Caco-2 (cell line): ENCODE measurements at regions not wholly inside any gene's neighbourhood (a gene's known extent, or its start where the extent isn't known, plus 50 kb on each side); places are given as distances from the start of the nearest gene placed in this dataset.

ENCODE experiments used
- BruUV-seq: library from RNA; stranded (reverse); fragments of 400-500 nt; replicated peaks from 2 replicates; lab custom pipeline; 2021; lab: Mats Ljungman, UMichigan
- CTCF ChIA-PET: fragments of 300-600 bp; sonication (Branson Sonifier 250); formaldehyde crosslinking; loops from one replicate; lab custom pipeline; 2022; ENCODE audit warnings: antibody characterized with exemption; lab: Charles Lee
- POLR2A ChIA-PET: fragments of 300-600 bp; sonication (Branson Sonifier 250); formaldehyde crosslinking; loops from one replicate; lab custom pipeline; 2022; ENCODE audit warnings: antibody characterized with exemption; lab: Charles Lee
- DNase-seq, 2 experiments: peaks; one replicate each; pipeline versions ENCODE4 v3.0.0 to v3.0.0-alpha.2; 2020 to 2022
- H3K27me3 ChIP-seq: replicated peaks from 2 replicates; pipeline ENCODE4 v1.6.0; 2011; ENCODE audit warnings: low read length; ENCODE audit not compliant: control insufficient read depth, insufficient read depth
- H3K36me3 ChIP-seq: 2 replicates; pipeline ENCODE4 v1.5.1; 2011; ENCODE audit warnings: low read length; ENCODE audit not compliant: control insufficient read depth, insufficient read depth
- H3K4me1 ChIP-seq: fragments of 250-450 bp; sonication (Bioruptor Pico); 2 replicates; pipeline ENCODE4 v1.5.1; 2020; ENCODE audit warnings: mild to moderate bottlenecking
- H3K4me3 ChIP-seq: 2 replicates; pipeline ENCODE4 v1.5.1; 2011; ENCODE audit warnings: low read depth, mild to moderate bottlenecking, control low read depth, low read length
- H3K9me3 ChIP-seq: fragments of 250-450 bp; sonication (Bioruptor Pico); 2 replicates; pipeline ENCODE4 v1.5.1; 2020; ENCODE audit warnings: mild to moderate bottlenecking, moderate library complexity
- H3K27ac Mint-ChIP-seq: one replicate; pipeline ENCODE4 v1.8.0; 2022; ENCODE audit warnings: mixed read lengths; ENCODE audit not compliant: unreplicated experiment
- H3K27me3 Mint-ChIP-seq: one replicate; pipeline ENCODE4 v1.8.0; 2022; ENCODE audit warnings: mixed read lengths; ENCODE audit not compliant: insufficient read depth, unreplicated experiment
- H3K36me3 Mint-ChIP-seq: one replicate; pipeline ENCODE4 v1.8.0; 2022; ENCODE audit warnings: mild to moderate bottlenecking, mixed read lengths; ENCODE audit not compliant: insufficient read depth, unreplicated experiment
- H3K4me1 Mint-ChIP-seq: one replicate; pipeline ENCODE4 v1.8.0; 2022; ENCODE audit warnings: low read depth, mixed read lengths; ENCODE audit not compliant: unreplicated experiment
- H3K4me3 Mint-ChIP-seq: one replicate; pipeline ENCODE4 v1.8.0; 2022; ENCODE audit warnings: mild to moderate bottlenecking, moderate library complexity, mixed read lengths; ENCODE audit not compliant: unreplicated experiment
- H3K9me3 Mint-ChIP-seq: one replicate; pipeline ENCODE4 v1.8.0; 2022; ENCODE audit warnings: mixed read lengths; ENCODE audit not compliant: unreplicated experiment
- CTCF ChIP-seq, 2 experiments: fragments of 200-600 bp in 1 of 2; IDR thresholded peaks; 1 replicate in 1 of 2; 2 replicates in 1 of 2; pipeline versions ENCODE4 v1.5.1 to v1.8.0; 2011 to 2022; ENCODE audit warnings: antibody characterized with exemption in 1 of 2, control low read depth in 1 of 2, inconsistent platforms in 1 of 2, low read depth in 1 of 2, low read length in 1 of 2, mild to moderate bottlenecking in 1 of 2, moderate library complexity in 1 of 2; ENCODE audit not compliant: insufficient read depth in 1 of 2, severe bottlenecking in 1 of 2, unreplicated experiment in 1 of 2
- intact Hi-C: fragments of 100-400 bp; cut with micrococcal nuclease; formaldehyde crosslinking; loops from one replicate; pipeline ENCODE4 v1.10.0; 2022; ENCODE audit not compliant: unreplicated experiment

GRCh38 chr7:46613551-46613950, 692.5 kb upstream of the IGFBP3 start:
- no peak overlapping the region for H3K27ac Mint-ChIP-seq
- H3K9me3 ChIP-seq, result no peaks in the 10 kb centered on the region
- POLR2A ChIA-PET, result no interaction called here

GRCh38 chr7:46613116-46613515, 692.0 kb upstream of the IGFBP3 start:
- no TSS peak for BruUV-seq
- H3K4me1 Mint-ChIP-seq, result no peaks in the 10 kb centered on the region
- H3K4me3 Mint-ChIP-seq, result no peak overlapping the region

More at GRCh38 chr7:46613551-46613950, 692.5 kb upstream of the IGFBP3 start:
- BruUV-seq, result no TSS peak
- no peaks in the 10 kb centered on the region for H3K4me1 ChIP-seq
- H3K27me3 ChIP-seq, result no peaks in the 10 kb centered on the region
- H3K4me3 ChIP-seq, result no peak overlapping the region
- intact Hi-C loops, result no loop called here
- Mint-ChIP-seq H3K36me3 (no peaks in the 10 kb centered on the region), H3K9me3 (no peaks in the 10 kb centered on the region), H3K27me3 (no peaks in the 10 kb centered on the region), H3K4me3 (no peak overlapping the region), H3K4me1 (no peaks in the 10 kb centered on the region)
- no peaks in the 10 kb centered on the region for H3K36me3 ChIP-seq
- no peak for TF ChIP-seq CTCF (IDR thresholded peaks at IDR 0.05; ENCODE audit: insufficient read depth in 1 of 2, low read depth in 1 of 2, low read length in 1 of 2, severe bottlenecking in 1 of 2, unreplicated experiment in 1 of 2)
- DNase-seq, result no peak
- CTCF ChIA-PET, result no interaction called here

GRCh38 chr7:46611508-46611907, 690.4 kb upstream of the IGFBP3 start:
- Mint-ChIP-seq H3K4me1 (no peaks in the 10 kb centered on the region), H3K4me3 (no peak overlapping the region), H3K27ac (no peak overlapping the region), H3K9me3 (no peaks in the 10 kb centered on the region), H3K36me3 (no peaks in the 10 kb centered on the region), H3K27me3 (no peaks in the 10 kb centered on the region)
- intact Hi-C loops, result no loop called here
- Histone ChIP-seq H3K4me3 (no peak overlapping the region), H3K36me3 (no peaks in the 10 kb centered on the region), H3K27me3 (no peaks in the 10 kb centered on the region), H3K4me1 (no peaks in the 10 kb centered on the region), H3K9me3 (no peaks in the 10 kb centered on the region)
- BruUV-seq, result no TSS peak
- TF ChIP-seq CTCF (IDR thresholded peaks at IDR 0.05; ENCODE audit: insufficient read depth in 1 of 2, low read depth in 1 of 2, low read length in 1 of 2, severe bottlenecking in 1 of 2, unreplicated experiment in 1 of 2), result no peak
- ChIA-PET POLR2A (no interaction called here), CTCF (no interaction called here)
- no peak for DNase-seq

More at GRCh38 chr7:46613116-46613515, 692.0 kb upstream of the IGFBP3 start:
- TF ChIP-seq CTCF (IDR thresholded peaks at IDR 0.05; ENCODE audit: insufficient read depth in 1 of 2, low read depth in 1 of 2, low read length in 1 of 2, severe bottlenecking in 1 of 2, unreplicated experiment in 1 of 2), result no peak
- Mint-ChIP-seq H3K27me3 (no peaks in the 10 kb centered on the region), H3K27ac (no peak overlapping the region), H3K9me3 (no peaks in the 10 kb centered on the region), H3K36me3 (no peaks in the 10 kb centered on the region)
- Histone ChIP-seq H3K9me3 (no peaks in the 10 kb centered on the region), H3K27me3 (no peaks in the 10 kb centered on the region), H3K4me1 (no peaks in the 10 kb centered on the region), H3K36me3 (no peaks in the 10 kb centered on the region), H3K4me3 (no peak overlapping the region)
- CTCF ChIA-PET, result no interaction called here
- no peak for DNase-seq
- POLR2A ChIA-PET, result no interaction called here
- intact Hi-C loops, result no loop called here
